SU-DHL-6 (cell line): ENCODE measurements at regions not wholly inside any gene's neighbourhood (a gene's known extent, or its start where the extent isn't known, plus 50 kb on each side); places are given as distances from the start of the nearest gene placed in this dataset.

ENCODE experiments used
- CTCF ChIP-seq: fragments of 200-600 bp; sonication (generic); IDR thresholded peaks from one replicate; pipeline ENCODE4 v1.5.1; 2017; ENCODE audit warnings: antibody characterized with exemption, mild to moderate bottlenecking, low read length, moderate library complexity; ENCODE audit not compliant: insufficient read depth, poor library complexity, severe bottlenecking
- EZH2phosphoT487 ChIP-seq: fragments of 200-600 bp; sonication (generic), shearing (Covaris generic); conservative IDR thresholded peaks from 2 replicates; pipeline ENCODE4 v1.6.1; 2018; ENCODE audit warnings: mild to moderate bottlenecking, antibody characterized with exemption, low read length, moderate library complexity, mixed read lengths

- TF ChIP-seq CTCF (no peak), EZH2phosphoT487 (no peak)
Measured at GRCh38 chr13:74017301-74018061, 116.7 kb downstream of the KLF12 start.
